PC-3 (cell line): ENCODE measurements at regions not wholly inside any gene's neighbourhood (a gene's known extent, or its start where the extent isn't known, plus 50 kb on each side); places are given as distances from the start of the nearest gene placed in this dataset.
"Not testable (repeated sequence)": the region's sequence is repeated elsewhere in the genome, so short reads cannot be mapped to it uniquely, and the experiment has no call there.

ENCODE experiments used
- ATAC-seq: fragments of 200-7000 bp; cut with Tn5 transposase; 2 replicates; pipeline ENCODE4 v1.9.1; 2020; ENCODE audit warnings: mild to moderate bottlenecking, moderate library complexity
- BruUV-seq: library from RNA; stranded (reverse); fragments of 400-500 nt; replicated peaks from 2 replicates; lab custom pipeline; 2021; lab: Mats Ljungman, UMichigan
- CTCF ChIA-PET: fragments of 300-600 bp; sonication (Branson Sonifier 250); formaldehyde crosslinking; loops from one replicate; lab custom pipeline; 2022; ENCODE audit warnings: antibody characterized with exemption; lab: Charles Lee
- POLR2A ChIA-PET: fragments of 300-600 bp; sonication (Branson Sonifier 250); formaldehyde crosslinking; loops from one replicate; lab custom pipeline; 2022; ENCODE audit warnings: antibody characterized with exemption; ENCODE audit not compliant: unreplicated experiment; lab: Charles Lee
- DNase-seq: peaks from one replicate; pipeline ENCODE4 v3.0.0-alpha.2; 2015
- H2AFZ ChIP-seq: fragments of 300-600 bp; sonication (generic); 2 replicates; pipeline ENCODE4 v1.6.0; 2016; ENCODE audit warnings: antibody characterized with exemption, low read length
- H3F3A ChIP-seq: fragments of 300-600 bp; sonication (generic); one replicate; pipeline ENCODE4 v1.6.0; 2017; ENCODE audit warnings: antibody characterized with exemption, low read length, control low read depth, mild to moderate bottlenecking; ENCODE audit not compliant: unreplicated experiment
- H3K27ac ChIP-seq: fragments of 300-600 bp; sonication (generic); 2 replicates; pipeline ENCODE4 v1.5.1; 2016; ENCODE audit warnings: mild to moderate bottlenecking, low read length
- H3K27me3 ChIP-seq: fragments of 300-600 bp; sonication (generic); 2 replicates; pipeline ENCODE4 v1.6.1; 2016; ENCODE audit warnings: low read length, mixed read lengths
- H3K36me3 ChIP-seq: fragments of 300-600 bp; sonication (generic); 2 replicates; pipeline ENCODE4 v1.6.1; 2016; ENCODE audit warnings: low read depth, mixed run types, low read length, mixed read lengths
- H3K4me1 ChIP-seq: fragments of 300-600 bp; sonication (generic); 2 replicates; pipeline ENCODE4 v1.5.1; 2016; ENCODE audit warnings: low read length; ENCODE audit not compliant: insufficient read depth
- H3K4me2 ChIP-seq: fragments of 300-600 bp; sonication (generic); 2 replicates; pipeline ENCODE4 v1.6.0; 2016; ENCODE audit warnings: low read length
- H3K4me3 ChIP-seq: fragments of 300-600 bp; sonication (generic); 2 replicates; pipeline ENCODE4 v1.5.1; 2016; ENCODE audit warnings: mild to moderate bottlenecking, low read length, mixed read lengths
- H3K79me2 ChIP-seq: fragments of 300-600 bp; sonication (generic); 2 replicates; pipeline ENCODE4 v1.6.1; 2017; ENCODE audit warnings: low read length, mixed read lengths
- H3K9ac ChIP-seq: fragments of 300-600 bp; sonication (generic); 2 replicates; pipeline ENCODE4 v1.6.0; 2016; ENCODE audit warnings: mild to moderate bottlenecking, low read length
- H3K9me2 ChIP-seq: fragments of 300-600 bp; sonication (generic); replicated peaks from 2 replicates; pipeline ENCODE4 v1.6.1; 2016; ENCODE audit warnings: mixed run types, low read length, mixed read lengths
- H3K9me3 ChIP-seq: fragments of 300-600 bp; sonication (generic); 2 replicates; pipeline ENCODE4 v1.6.1; 2016; ENCODE audit warnings: low read length, mixed read lengths
- H4K20me1 ChIP-seq: fragments of 300-600 bp; sonication (generic); 2 replicates; pipeline ENCODE4 v1.6.1; 2016; ENCODE audit warnings: low read length, mixed read lengths
- intact Hi-C: fragments of 100-400 bp; cut with micrococcal nuclease; formaldehyde crosslinking; loops from 2 replicates; pipeline ENCODE4 v1.9.0; 2023
- TF ChIP-seq, protein P1 (sequence below): fragments of 300-600 bp; sonication (generic); conservative IDR thresholded peaks from 2 replicates; pipeline ENCODE4 v1.5.1; 2017; ENCODE audit warnings: antibody characterized with exemption, low read depth, mild to moderate bottlenecking, low read length

DNA sequence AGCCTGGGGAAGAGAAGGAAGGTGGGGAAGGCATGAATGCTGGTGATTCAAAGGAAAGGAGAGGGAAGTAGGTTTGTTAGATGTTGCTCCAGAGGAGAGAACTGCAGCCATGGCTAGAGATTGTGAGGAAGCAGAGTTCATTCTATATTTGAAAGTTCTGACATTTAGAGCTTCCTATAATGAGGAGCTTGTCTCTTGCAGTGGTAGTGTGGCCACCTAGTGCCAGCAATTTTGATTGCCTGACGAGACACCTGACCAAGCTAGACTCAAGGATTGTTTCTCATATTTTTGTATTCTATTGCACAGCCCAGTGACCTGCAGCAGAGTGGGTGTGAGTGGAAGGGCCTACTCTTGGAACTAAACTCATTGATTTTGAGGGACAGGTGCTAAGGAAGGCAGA lies 116.2 kb upstream of the GOLGA6L4 start:
- H3K36me3 ChIP-seq, H3K27ac ChIP-seq, CTCF ChIA-PET, H2AFZ ChIP-seq, H3K4me3 ChIP-seq, H3K9ac ChIP-seq, H3K4me1 ChIP-seq, BruUV-seq, POLR2A ChIA-PET, H3K79me2 ChIP-seq, H3K9me2 ChIP-seq, H3K9me3 ChIP-seq, H3F3A ChIP-seq, H3K27me3 ChIP-seq, H4K20me1 ChIP-seq, intact Hi-C loops, H3K4me2 ChIP-seq: not testable (repeated sequence)
- TF ChIP-seq, protein P1, sequence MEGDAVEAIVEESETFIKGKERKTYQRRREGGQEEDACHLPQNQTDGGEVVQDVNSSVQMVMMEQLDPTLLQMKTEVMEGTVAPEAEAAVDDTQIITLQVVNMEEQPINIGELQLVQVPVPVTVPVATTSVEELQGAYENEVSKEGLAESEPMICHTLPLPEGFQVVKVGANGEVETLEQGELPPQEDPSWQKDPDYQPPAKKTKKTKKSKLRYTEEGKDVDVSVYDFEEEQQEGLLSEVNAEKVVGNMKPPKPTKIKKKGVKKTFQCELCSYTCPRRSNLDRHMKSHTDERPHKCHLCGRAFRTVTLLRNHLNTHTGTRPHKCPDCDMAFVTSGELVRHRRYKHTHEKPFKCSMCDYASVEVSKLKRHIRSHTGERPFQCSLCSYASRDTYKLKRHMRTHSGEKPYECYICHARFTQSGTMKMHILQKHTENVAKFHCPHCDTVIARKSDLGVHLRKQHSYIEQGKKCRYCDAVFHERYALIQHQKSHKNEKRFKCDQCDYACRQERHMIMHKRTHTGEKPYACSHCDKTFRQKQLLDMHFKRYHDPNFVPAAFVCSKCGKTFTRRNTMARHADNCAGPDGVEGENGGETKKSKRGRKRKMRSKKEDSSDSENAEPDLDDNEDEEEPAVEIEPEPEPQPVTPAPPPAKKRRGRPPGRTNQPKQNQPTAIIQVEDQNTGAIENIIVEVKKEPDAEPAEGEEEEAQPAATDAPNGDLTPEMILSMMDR = peak; percentile 28; the same call in 1 of the 2 replicates
- ATAC-seq = peak; percentile 66
- DNase-seq = peak; percentile 32

DNA sequence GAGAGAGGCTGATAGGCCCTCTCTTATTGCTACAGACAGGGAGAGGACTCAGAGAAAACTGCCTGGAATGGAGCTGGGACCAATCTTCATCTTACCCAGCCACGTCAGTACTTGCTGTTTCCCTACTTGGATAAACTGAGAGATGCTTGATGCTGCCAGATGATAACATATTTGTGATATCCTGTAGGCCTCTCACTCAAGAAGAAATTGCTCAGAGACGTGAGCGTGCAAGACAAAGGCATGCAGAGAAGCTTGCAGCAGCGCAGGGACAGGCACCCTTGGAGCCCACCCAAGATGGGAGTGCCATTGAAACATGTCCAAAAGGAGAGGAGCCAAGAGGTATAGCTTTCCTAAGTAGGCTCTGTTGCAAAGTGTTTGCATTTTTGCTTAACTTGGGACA lies 114.7 kb upstream of the GOLGA6L4 start:
- H3K9ac ChIP-seq, ATAC-seq, H3K4me1 ChIP-seq, H3K9me3 ChIP-seq, BruUV-seq, H3K79me2 ChIP-seq, H4K20me1 ChIP-seq, H3K36me3 ChIP-seq, H3K9me2 ChIP-seq, H3K27me3 ChIP-seq, H3K4me2 ChIP-seq, H3K4me3 ChIP-seq, intact Hi-C loops, H3K27ac ChIP-seq, H3F3A ChIP-seq, H2AFZ ChIP-seq, DNase-seq, POLR2A ChIA-PET: not testable (repeated sequence)
- CTCF ChIA-PET = interaction anchor here (0.7 kb wide), 1 partner anchor 599 kb away, joined by 3 read pairs; no protein-coding TSS in a partner anchor

DNA sequence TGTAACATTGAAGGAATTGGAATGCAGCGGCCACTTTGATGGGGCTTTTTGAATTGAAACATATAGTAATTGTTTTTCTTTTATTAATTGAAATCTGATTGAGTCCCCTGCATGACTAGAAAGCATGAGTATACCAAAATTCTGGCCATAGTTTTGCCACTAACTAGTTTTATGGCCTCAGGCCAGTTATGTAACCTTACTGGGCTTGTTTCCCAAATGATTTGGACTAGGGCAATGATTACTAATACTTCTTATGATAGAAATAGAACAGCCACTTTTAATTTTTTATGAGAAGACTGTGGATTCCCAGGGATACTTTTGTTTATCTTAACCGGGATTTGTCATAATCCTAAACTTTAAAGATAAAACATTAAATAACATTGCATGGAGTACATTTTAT lies 106.9 kb upstream of the GOLGA6L4 start:
- peaks cover 11% of the 10 kb centered on the region for H3K4me1 ChIP-seq
- H3F3A ChIP-seq, POLR2A ChIA-PET, H3K9ac ChIP-seq, H3K9me2 ChIP-seq, H3K79me2 ChIP-seq, H3K27me3 ChIP-seq, CTCF ChIA-PET, intact Hi-C loops, H3K4me3 ChIP-seq, H3K27ac ChIP-seq, H3K4me2 ChIP-seq, H3K36me3 ChIP-seq, H2AFZ ChIP-seq, H3K9me3 ChIP-seq, H4K20me1 ChIP-seq, BruUV-seq: not testable (repeated sequence)
- peak; percentile 84 for DNase-seq
- peak; percentile 49 for ATAC-seq

DNA sequence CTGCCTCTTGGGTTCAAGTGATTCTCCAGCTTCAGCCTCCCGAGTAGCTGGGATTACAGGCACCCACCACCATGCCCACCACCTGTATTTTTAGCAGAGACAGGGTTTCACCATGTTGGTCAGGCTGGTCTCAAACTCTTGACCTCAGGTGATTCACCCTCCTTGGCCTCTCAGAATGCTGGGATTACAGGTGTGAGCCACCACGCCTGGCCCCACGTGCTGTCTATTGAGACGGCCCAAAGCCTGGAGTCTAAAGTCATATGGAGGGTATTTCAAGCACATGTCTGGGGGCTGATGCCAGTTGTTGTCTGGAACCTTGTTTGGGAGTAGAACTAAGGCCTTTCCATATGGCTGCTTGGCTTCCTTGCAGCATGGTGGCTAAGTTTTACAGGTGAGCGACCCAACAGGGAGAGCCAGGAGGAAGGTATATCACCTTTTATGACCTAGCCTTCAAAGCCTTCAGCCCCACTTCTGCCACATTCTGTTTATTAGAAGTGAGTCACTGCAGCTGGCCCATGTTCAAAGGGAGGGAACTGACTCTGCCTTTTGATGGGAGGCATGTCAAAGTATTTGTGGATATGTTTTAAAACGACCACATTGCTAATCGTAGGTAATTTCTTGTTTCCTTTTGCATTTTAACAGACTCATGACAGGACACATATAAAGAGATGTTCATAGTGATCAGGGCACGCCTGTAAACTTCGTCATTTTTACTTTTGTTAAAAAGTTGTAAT lies 105.3 kb upstream of the GOLGA6L4 start:
- H3K4me3 ChIP-seq, H3K36me3 ChIP-seq, H3K27me3 ChIP-seq, H3K9me2 ChIP-seq, H3K79me2 ChIP-seq, H3K9me3 ChIP-seq, H3F3A ChIP-seq, H3K4me2 ChIP-seq, CTCF ChIA-PET, H4K20me1 ChIP-seq, BruUV-seq, POLR2A ChIA-PET, intact Hi-C loops, H2AFZ ChIP-seq, H3K9ac ChIP-seq, H3K27ac ChIP-seq: not testable (repeated sequence)
- ATAC-seq = peak; percentile 92
- peak; percentile 23 for DNase-seq
- H3K4me1 ChIP-seq = peaks cover 11% of the 10 kb centered on the region

DNA sequence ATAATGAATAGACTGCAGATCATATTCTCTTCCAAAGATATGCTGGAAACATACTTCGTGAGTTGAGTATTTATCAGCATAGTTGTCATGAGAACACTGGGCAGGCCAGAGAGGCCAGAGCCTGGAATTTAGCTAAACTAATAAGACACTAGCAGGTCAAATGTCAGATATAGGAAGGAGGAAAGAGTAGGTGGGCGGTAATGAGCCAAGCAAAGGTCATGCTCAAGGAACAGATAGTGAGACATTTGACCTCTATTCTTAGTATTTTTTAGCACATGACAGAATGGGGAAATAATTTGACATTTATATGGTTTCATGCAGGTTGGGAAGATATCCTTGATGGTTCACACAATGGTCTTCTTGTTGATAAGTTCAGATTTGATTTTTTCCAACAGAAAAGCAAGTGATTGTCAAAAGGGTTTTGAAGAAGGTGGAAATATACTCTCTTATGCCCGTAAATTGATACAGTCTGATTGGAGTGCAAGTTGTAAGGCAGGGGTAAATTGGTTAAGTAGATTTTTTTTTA lies 99.6 kb upstream of the GOLGA6L4 start:
- H3K4me2 ChIP-seq, H3K27ac ChIP-seq, H3K4me1 ChIP-seq, H3K9me3 ChIP-seq, DNase-seq, H3K9me2 ChIP-seq, H4K20me1 ChIP-seq, ATAC-seq, H3K36me3 ChIP-seq, H3F3A ChIP-seq, CTCF ChIA-PET, H2AFZ ChIP-seq, H3K9ac ChIP-seq, intact Hi-C loops, H3K4me3 ChIP-seq, POLR2A ChIA-PET, H3K79me2 ChIP-seq, H3K27me3 ChIP-seq, BruUV-seq: not testable (repeated sequence)
